PC-9 (cell line): ENCODE measurements at regions not wholly inside any gene's neighbourhood (a gene's known extent, or its start where the extent isn't known, plus 50 kb on each side); places are given as distances from the start of the nearest gene placed in this dataset.

Source experiments
- BruUV-seq: library from RNA; stranded (reverse); fragments of 400-500 nt; replicated peaks from 2 replicates; lab custom pipeline; 2021; lab: Mats Ljungman, UMichigan
- CTCF ChIA-PET: fragments of 300-600 bp; sonication (Branson Sonifier 250); formaldehyde crosslinking; loops from one replicate; lab custom pipeline; 2022; ENCODE audit warnings: antibody characterized with exemption; lab: Charles Lee
- POLR2A ChIA-PET: fragments of 300-600 bp; sonication (Branson Sonifier 250); formaldehyde crosslinking; loops from one replicate; lab custom pipeline; 2022; ENCODE audit warnings: antibody characterized with exemption; ENCODE audit not compliant: unreplicated experiment; lab: Charles Lee
- DNase-seq, 2 experiments: peaks; one replicate each; pipeline versions ENCODE4 v3.0.0 to v3.0.0-alpha.2; 2015 to 2022; ENCODE audit warnings: mixed read lengths in 1 of 2
- H2AFZ ChIP-seq: fragments of 200-600 bp; sonication (generic); 2 replicates; pipeline ENCODE4 v1.8.1; 2017; ENCODE audit warnings: antibody characterized with exemption
- H3F3A ChIP-seq: fragments of 200-600 bp; sonication (generic); 2 replicates; pipeline ENCODE4 v1.8.1; 2017; ENCODE audit warnings: antibody characterized with exemption, mild to moderate bottlenecking, low read depth; ENCODE audit not compliant: insufficient read depth
- H3K27ac ChIP-seq: fragments of 200-600 bp; sonication (generic); 2 replicates; pipeline ENCODE4 v1.6.1; 2016; ENCODE audit warnings: mixed run types
- H3K27me3 ChIP-seq: fragments of 200-600 bp; sonication (generic); 2 replicates; pipeline ENCODE4 v1.6.1; 2016; ENCODE audit warnings: low read depth, mixed run types; ENCODE audit not compliant: insufficient read depth
- H3K36me3 ChIP-seq: fragments of 200-600 bp; sonication (generic); 2 replicates; pipeline ENCODE4 v1.6.1; 2016; ENCODE audit warnings: low read depth, mixed run types
- H3K4me1 ChIP-seq: fragments of 200-600 bp; sonication (generic); replicated peaks from 2 replicates; pipeline ENCODE4 v1.6.1; 2016; ENCODE audit warnings: mixed run types; ENCODE audit not compliant: insufficient read depth
- H3K4me2 ChIP-seq: fragments of 200-600 bp; sonication (generic); 2 replicates; pipeline ENCODE4 v1.6.1; 2017; ENCODE audit warnings: mixed run types
- H3K4me3 ChIP-seq: fragments of 200-600 bp; sonication (generic); 2 replicates; pipeline ENCODE4 v1.6.1; 2016; ENCODE audit warnings: mixed run types
- H3K79me2 ChIP-seq: fragments of 200-600 bp; sonication (generic); 2 replicates; pipeline ENCODE4 v1.6.1; 2017; ENCODE audit warnings: low read depth, mixed run types
- H3K9me2 ChIP-seq: fragments of 200-600 bp; sonication (generic); 2 replicates; pipeline ENCODE4 v1.8.1; 2017; ENCODE audit warnings: mild to moderate bottlenecking; ENCODE audit not compliant: insufficient read depth
- H3K9me3 ChIP-seq: fragments of 200-600 bp; sonication (generic); 2 replicates; pipeline ENCODE4 v1.8.1; 2016; ENCODE audit warnings: low read depth; ENCODE audit not compliant: insufficient read depth
- H4K20me1 ChIP-seq: fragments of 200-600 bp; sonication (generic); 2 replicates; pipeline ENCODE4 v1.8.1; 2017; ENCODE audit not compliant: insufficient read depth
- EZH2 ChIP-seq: fragments of 200-600 bp; sonication (generic); IDR thresholded peaks from 2 replicates; pipeline ENCODE4 v1.8.0; 2017; ENCODE audit warnings: antibody characterized with exemption, low read depth
- intact Hi-C: fragments of 100-400 bp; cut with micrococcal nuclease; formaldehyde crosslinking; loops from one replicate; pipeline ENCODE4 v1.10.0; 2022; ENCODE audit not compliant: unreplicated experiment
- TF ChIP-seq, protein P1 (sequence below): fragments of 200-600 bp; sonication (generic); conservative IDR thresholded peaks from 2 replicates; pipeline ENCODE4 v1.6.1; 2017; ENCODE audit warnings: mixed run types, antibody characterized with exemption, mild to moderate bottlenecking, moderate library complexity

DNA sequence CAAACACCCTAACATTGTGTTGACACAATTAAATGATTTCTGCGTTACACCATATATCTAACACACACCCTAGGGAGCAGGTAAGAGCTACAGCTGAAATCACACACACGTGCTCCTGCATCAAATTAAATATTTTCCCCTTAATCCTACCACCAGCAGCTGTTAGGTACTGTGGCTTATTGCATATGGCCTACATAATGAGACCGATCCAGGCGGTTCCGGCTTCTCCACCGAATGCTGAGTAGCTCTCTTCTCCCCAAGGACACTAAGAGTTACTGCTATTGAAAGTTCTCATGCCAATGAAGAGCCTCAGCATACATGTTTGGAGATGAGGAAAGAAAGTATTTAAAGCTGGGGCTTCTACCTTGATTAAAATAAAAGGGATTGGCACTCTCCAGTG, 472.2 kb upstream of the STXBP6 start:
- intact Hi-C loops = no loop called here
- DNase-seq = no peak
- Histone ChIP-seq H2AFZ (no peak overlapping the region), H3K79me2 (no peaks in the 10 kb centered on the region), H3F3A (no peaks in the 10 kb centered on the region), H3K36me3 (no peaks in the 10 kb centered on the region), H4K20me1 (no peaks in the 10 kb centered on the region), H3K4me1 (no peaks in the 10 kb centered on the region), H3K4me2 (no peak overlapping the region), H3K9me2 (no peaks in the 10 kb centered on the region), H3K27me3 (no peaks in the 10 kb centered on the region), H3K9me3 (no peaks in the 10 kb centered on the region), H3K4me3 (no peak overlapping the region), H3K27ac (no peak overlapping the region)
- TF ChIP-seq, protein P1, sequence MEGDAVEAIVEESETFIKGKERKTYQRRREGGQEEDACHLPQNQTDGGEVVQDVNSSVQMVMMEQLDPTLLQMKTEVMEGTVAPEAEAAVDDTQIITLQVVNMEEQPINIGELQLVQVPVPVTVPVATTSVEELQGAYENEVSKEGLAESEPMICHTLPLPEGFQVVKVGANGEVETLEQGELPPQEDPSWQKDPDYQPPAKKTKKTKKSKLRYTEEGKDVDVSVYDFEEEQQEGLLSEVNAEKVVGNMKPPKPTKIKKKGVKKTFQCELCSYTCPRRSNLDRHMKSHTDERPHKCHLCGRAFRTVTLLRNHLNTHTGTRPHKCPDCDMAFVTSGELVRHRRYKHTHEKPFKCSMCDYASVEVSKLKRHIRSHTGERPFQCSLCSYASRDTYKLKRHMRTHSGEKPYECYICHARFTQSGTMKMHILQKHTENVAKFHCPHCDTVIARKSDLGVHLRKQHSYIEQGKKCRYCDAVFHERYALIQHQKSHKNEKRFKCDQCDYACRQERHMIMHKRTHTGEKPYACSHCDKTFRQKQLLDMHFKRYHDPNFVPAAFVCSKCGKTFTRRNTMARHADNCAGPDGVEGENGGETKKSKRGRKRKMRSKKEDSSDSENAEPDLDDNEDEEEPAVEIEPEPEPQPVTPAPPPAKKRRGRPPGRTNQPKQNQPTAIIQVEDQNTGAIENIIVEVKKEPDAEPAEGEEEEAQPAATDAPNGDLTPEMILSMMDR = no peak
- TF ChIP-seq EZH2 = no peak
- CTCF ChIA-PET = no interaction called here
- POLR2A ChIA-PET = no interaction called here
- BruUV-seq = no TSS peak

DNA sequence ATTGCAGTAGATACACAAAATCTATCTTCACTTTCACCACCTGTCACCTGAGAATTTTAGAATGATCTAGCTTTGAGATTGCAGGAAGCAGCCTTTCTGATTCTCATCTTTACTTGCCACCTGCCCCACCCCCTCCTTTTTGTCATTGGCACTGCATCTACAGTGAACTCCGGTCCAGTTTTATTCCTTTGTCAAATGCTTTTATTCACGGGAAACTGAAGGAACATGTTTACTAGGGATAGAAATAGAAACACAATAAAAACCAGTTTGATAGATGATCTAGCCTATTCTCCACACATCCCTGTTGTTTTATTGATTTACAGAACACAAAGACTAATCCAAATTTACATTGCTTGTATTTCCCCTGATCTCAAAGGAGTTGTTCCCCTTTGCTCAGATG, 471.7 kb upstream of the STXBP6 start:
- Histone ChIP-seq H3K4me2 (no peak overlapping the region), H3K27me3 (no peaks in the 10 kb centered on the region), H3K79me2 (no peaks in the 10 kb centered on the region), H4K20me1 (no peaks in the 10 kb centered on the region), H3K36me3 (no peaks in the 10 kb centered on the region), H2AFZ (no peak overlapping the region), H3K9me2 (no peaks in the 10 kb centered on the region), H3F3A (no peaks in the 10 kb centered on the region), H3K4me3 (no peak overlapping the region), H3K27ac (no peak overlapping the region), H3K4me1 (no peaks in the 10 kb centered on the region), H3K9me3 (no peaks in the 10 kb centered on the region)
- TF ChIP-seq, protein P1 = no peak
- TF ChIP-seq EZH2 = no peak
- no peak for DNase-seq
- intact Hi-C loops = no loop called here
- BruUV-seq = no TSS peak
- POLR2A ChIA-PET = no interaction called here
- CTCF ChIA-PET = no interaction called here

- Histone ChIP-seq H4K20me1 (no peaks in the 10 kb centered on the region), H3F3A (no peaks in the 10 kb centered on the region), H3K9me3 (no peaks in the 10 kb centered on the region), H3K27me3 (no peaks in the 10 kb centered on the region), H3K36me3 (no peaks in the 10 kb centered on the region), H3K4me2 (no peak overlapping the region), H2AFZ (no peak overlapping the region), H3K4me1 (no peaks in the 10 kb centered on the region), H3K4me3 (no peak overlapping the region), H3K27ac (no peak overlapping the region), H3K9me2 (no peaks in the 10 kb centered on the region), H3K79me2 (no peaks in the 10 kb centered on the region)
- no peak for DNase-seq
- POLR2A ChIA-PET = no interaction called here
- CTCF ChIA-PET = no interaction called here
- TF ChIP-seq EZH2 = no peak
- TF ChIP-seq, protein P1 = no peak
- intact Hi-C loops = no loop called here
- no TSS peak for BruUV-seq
Measured at GRCh38 chr14:25520821-25521220, 470.9 kb upstream of the STXBP6 start.
